C4-2B (cell line): ENCODE measurements at regions not wholly inside any gene's neighbourhood (a gene's known extent, or its start where the extent isn't known, plus 50 kb on each side); places are given as distances from the start of the nearest gene placed in this dataset.

ENCODE experiments used
- ZFX ChIP-seq: fragments of 450-650 bp; IDR thresholded peaks from 2 replicates; pipeline ENCODE4 v1.6.1; 2017
- TF ChIP-seq, protein P1 (sequence below): fragments of 450-650 bp; conservative IDR thresholded peaks from 2 replicates; pipeline ENCODE4 v1.5.1; 2017; ENCODE audit warnings: mild to moderate bottlenecking

GRCh38 chr22:35197886-35198285 lies 59.4 kb upstream of the HMGXB4 start:
- TF ChIP-seq, protein P1, sequence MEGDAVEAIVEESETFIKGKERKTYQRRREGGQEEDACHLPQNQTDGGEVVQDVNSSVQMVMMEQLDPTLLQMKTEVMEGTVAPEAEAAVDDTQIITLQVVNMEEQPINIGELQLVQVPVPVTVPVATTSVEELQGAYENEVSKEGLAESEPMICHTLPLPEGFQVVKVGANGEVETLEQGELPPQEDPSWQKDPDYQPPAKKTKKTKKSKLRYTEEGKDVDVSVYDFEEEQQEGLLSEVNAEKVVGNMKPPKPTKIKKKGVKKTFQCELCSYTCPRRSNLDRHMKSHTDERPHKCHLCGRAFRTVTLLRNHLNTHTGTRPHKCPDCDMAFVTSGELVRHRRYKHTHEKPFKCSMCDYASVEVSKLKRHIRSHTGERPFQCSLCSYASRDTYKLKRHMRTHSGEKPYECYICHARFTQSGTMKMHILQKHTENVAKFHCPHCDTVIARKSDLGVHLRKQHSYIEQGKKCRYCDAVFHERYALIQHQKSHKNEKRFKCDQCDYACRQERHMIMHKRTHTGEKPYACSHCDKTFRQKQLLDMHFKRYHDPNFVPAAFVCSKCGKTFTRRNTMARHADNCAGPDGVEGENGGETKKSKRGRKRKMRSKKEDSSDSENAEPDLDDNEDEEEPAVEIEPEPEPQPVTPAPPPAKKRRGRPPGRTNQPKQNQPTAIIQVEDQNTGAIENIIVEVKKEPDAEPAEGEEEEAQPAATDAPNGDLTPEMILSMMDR, result no peak
- no peak for TF ChIP-seq ZFX
